ENCODE measurements at regions not wholly inside any gene's neighbourhood (a gene's known extent, or its start where the extent isn't known, plus 50 kb on each side); places are given as distances from the start of the nearest gene placed in this dataset.

DNA sequence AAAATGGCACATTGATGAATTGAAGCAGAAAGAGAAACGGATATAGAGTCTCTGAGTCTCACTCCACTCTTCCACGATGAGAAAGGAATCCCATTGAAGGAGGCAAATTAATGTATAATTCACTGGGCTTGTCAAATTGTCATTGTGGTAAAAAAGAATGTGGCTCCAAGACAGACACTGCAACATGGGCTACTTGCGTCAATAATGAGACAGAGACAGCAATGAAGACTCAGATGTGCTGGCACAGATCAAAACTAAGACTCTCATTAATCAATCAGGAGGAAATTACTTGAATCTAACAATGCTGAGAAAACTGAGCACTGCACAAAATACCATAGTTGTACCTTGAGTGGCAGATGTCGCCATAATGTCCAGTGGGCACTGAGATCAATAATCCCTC lies 1485.5 kb downstream of the TECRL start:
- Histone ChIP-seq H3K79me2 (ENCODE audit: control insufficient read depth, insufficient read depth, low read length) (no peaks in the 10 kb centered on the region), H3K27me3 (ENCODE audit: control insufficient read depth, extremely low read depth, insufficient read depth, low read length) (no peaks in the 10 kb centered on the region), H3K9me3 (ENCODE audit: control insufficient read depth, low read depth, low read length) (no peaks in the 10 kb centered on the region), H2AFZ (ENCODE audit: control insufficient read depth, low read length) (no peak overlapping the region), H3K36me3 (ENCODE audit: control insufficient read depth in 2 of 2, extremely low read depth in 1 of 2, insufficient read depth in 2 of 2, low read length in 2 of 2) (no peaks in the 10 kb centered on the region), H4K20me1 (ENCODE audit: control insufficient read depth, extremely low read depth, insufficient read depth, low read length) (no peaks in the 10 kb centered on the region), H3K27ac (ENCODE audit: control insufficient read depth, insufficient read depth, low read length) (no peak overlapping the region), H3K9me1 (ENCODE audit: control insufficient read depth, extremely low read depth, insufficient read depth, low read length) (no peaks in the 10 kb centered on the region), H3K4me3 (ENCODE audit: control insufficient read depth in 2 of 3, extremely low read depth in 1 of 3, insufficient read depth in 2 of 3, low read depth in 1 of 3, low read length in 3 of 3) (no peak overlapping the region), H3K4me2 (ENCODE audit: control insufficient read depth, extremely low read depth, insufficient read depth, low read depth, low read length) (no peak overlapping the region), H3K9ac (ENCODE audit: control insufficient read depth, extremely low read depth, insufficient read depth, low read length) (no peak overlapping the region), H3K4me1 (ENCODE audit: control insufficient read depth, extremely low read depth, insufficient read depth, low read length) (no peaks in the 10 kb centered on the region)
- FAIRE-seq (no peak), DNase-seq (ENCODE audit: low read depth, low spot score) (no peak)
- TF ChIP-seq, protein P1, sequence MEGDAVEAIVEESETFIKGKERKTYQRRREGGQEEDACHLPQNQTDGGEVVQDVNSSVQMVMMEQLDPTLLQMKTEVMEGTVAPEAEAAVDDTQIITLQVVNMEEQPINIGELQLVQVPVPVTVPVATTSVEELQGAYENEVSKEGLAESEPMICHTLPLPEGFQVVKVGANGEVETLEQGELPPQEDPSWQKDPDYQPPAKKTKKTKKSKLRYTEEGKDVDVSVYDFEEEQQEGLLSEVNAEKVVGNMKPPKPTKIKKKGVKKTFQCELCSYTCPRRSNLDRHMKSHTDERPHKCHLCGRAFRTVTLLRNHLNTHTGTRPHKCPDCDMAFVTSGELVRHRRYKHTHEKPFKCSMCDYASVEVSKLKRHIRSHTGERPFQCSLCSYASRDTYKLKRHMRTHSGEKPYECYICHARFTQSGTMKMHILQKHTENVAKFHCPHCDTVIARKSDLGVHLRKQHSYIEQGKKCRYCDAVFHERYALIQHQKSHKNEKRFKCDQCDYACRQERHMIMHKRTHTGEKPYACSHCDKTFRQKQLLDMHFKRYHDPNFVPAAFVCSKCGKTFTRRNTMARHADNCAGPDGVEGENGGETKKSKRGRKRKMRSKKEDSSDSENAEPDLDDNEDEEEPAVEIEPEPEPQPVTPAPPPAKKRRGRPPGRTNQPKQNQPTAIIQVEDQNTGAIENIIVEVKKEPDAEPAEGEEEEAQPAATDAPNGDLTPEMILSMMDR (optimal IDR thresholded peaks at IDR 0.05 in 1 of 3, IDR thresholded peaks at IDR 0.05 in 1 of 3, conservative IDR thresholded peaks at IDR 0.05 in 1 of 3; ENCODE audit: extremely low read depth in 1 of 3, insufficient read depth in 2 of 3, low read length in 3 of 3) = no peak
- TF ChIP-seq EZH2 (IDR thresholded peaks at IDR 0.05; ENCODE audit: low read length) = no peak
- dilution Hi-C loops (cut with MboI; ENCODE audit: extremely low pct_ligation_motif_present, low sequenced_read_pairs) = no loop called here

DNA sequence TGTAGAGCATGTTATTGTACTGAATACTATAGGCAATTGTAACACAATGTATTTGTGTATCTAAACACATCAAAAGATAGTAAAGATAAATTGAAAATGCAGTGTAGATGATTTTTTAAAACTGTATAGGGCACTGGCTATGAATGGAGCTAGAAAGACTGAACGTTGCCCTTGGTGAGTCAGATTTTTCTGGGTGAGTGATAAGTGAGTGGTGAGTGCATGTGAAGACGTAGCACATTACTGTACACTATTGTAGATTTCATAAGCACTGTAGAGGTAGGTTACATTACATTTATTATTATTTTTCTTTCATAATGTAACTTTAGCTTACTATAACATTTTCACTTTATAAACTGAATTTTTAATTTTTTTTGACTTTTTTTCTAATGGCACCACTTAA lies 1491.6 kb downstream of the TECRL start:
- Histone ChIP-seq H4K20me1 (ENCODE audit: control insufficient read depth, extremely low read depth, insufficient read depth, low read length) (no peaks in the 10 kb centered on the region), H3K4me1 (ENCODE audit: control insufficient read depth, extremely low read depth, insufficient read depth, low read length) (no peaks in the 10 kb centered on the region), H3K79me2 (ENCODE audit: control insufficient read depth, insufficient read depth, low read length) (no peaks in the 10 kb centered on the region), H3K27ac (ENCODE audit: control insufficient read depth, insufficient read depth, low read length) (no peak overlapping the region), H3K27me3 (ENCODE audit: control insufficient read depth, extremely low read depth, insufficient read depth, low read length) (no peaks in the 10 kb centered on the region), H3K9me3 (ENCODE audit: control insufficient read depth, low read depth, low read length) (no peaks in the 10 kb centered on the region), H2AFZ (ENCODE audit: control insufficient read depth, low read length) (no peak overlapping the region), H3K9ac (ENCODE audit: control insufficient read depth, extremely low read depth, insufficient read depth, low read length) (no peak overlapping the region), H3K36me3 (ENCODE audit: control insufficient read depth in 2 of 2, extremely low read depth in 1 of 2, insufficient read depth in 2 of 2, low read length in 2 of 2) (no peaks in the 10 kb centered on the region), H3K9me1 (ENCODE audit: control insufficient read depth, extremely low read depth, insufficient read depth, low read length) (no peaks in the 10 kb centered on the region), H3K4me3 (ENCODE audit: control insufficient read depth in 2 of 3, extremely low read depth in 1 of 3, insufficient read depth in 2 of 3, low read depth in 1 of 3, low read length in 3 of 3) (no peak overlapping the region), H3K4me2 (ENCODE audit: control insufficient read depth, extremely low read depth, insufficient read depth, low read depth, low read length) (no peak overlapping the region)
- DNase-seq (ENCODE audit: low read depth, low spot score) (no peak), FAIRE-seq (no peak)
- TF ChIP-seq, protein P1 (optimal IDR thresholded peaks at IDR 0.05 in 1 of 3, IDR thresholded peaks at IDR 0.05 in 1 of 3, conservative IDR thresholded peaks at IDR 0.05 in 1 of 3; ENCODE audit: extremely low read depth in 1 of 3, insufficient read depth in 2 of 3, low read length in 3 of 3) = no peak
- TF ChIP-seq EZH2 (IDR thresholded peaks at IDR 0.05; ENCODE audit: low read length) = no peak
- dilution Hi-C loops (cut with MboI; ENCODE audit: extremely low pct_ligation_motif_present, low sequenced_read_pairs) = no loop called here

Measured in keratinocyte (primary cell).